Astrocyte (in vitro differentiated cells and primary cell): ENCODE measurements at regions not wholly inside any gene's neighbourhood (a gene's known extent, or its start where the extent isn't known, plus 50 kb on each side); places are given as distances from the start of the nearest gene placed in this dataset.
A peak's percentile ranks its signal among the peaks of the same experiment; 100 is the strongest.

Experiments
- DNase-seq: peaks from one replicate; pipeline ENCODE4 v3.0.0-alpha.2; 2010; ENCODE audit warnings: low read depth
- FAIRE-seq: peaks from 2 replicates; lab custom pipeline; 2011; peaks lifted over from hg19 to GRCh38; lab: Jason Lieb, UNC
- H2AFZ ChIP-seq: 2 replicates; pipeline ENCODE4 v1.6.0; 2012; ENCODE audit warnings: low read depth, low read length, inconsistent platforms
- H3K27ac ChIP-seq: 2 replicates; pipeline ENCODE4 v1.5.1; 2011; ENCODE audit warnings: low read depth, low read length, inconsistent platforms
- H3K27me3 ChIP-seq: 2 replicates; pipeline ENCODE4 v1.6.0; 2011; ENCODE audit warnings: low read length, inconsistent platforms; ENCODE audit not compliant: insufficient read depth
- H3K36me3 ChIP-seq: 2 replicates; pipeline ENCODE4 v1.5.1; 2011; ENCODE audit warnings: low read length, inconsistent platforms; ENCODE audit not compliant: insufficient read depth
- H3K4me1 ChIP-seq: 2 replicates; pipeline ENCODE4 v1.5.1; 2011; ENCODE audit warnings: low read length, inconsistent platforms; ENCODE audit not compliant: insufficient read depth
- H3K4me2 ChIP-seq: 2 replicates; pipeline ENCODE4 v1.6.0; 2012; ENCODE audit warnings: low read length, inconsistent platforms
- H3K4me3 ChIP-seq: 2 replicates; pipeline ENCODE4 v1.5.1; 2011; ENCODE audit warnings: low read depth, mild to moderate bottlenecking, low read length, inconsistent platforms; ENCODE audit not compliant: insufficient read depth
- H3K79me2 ChIP-seq: 2 replicates; pipeline ENCODE4 v1.6.0; 2012; ENCODE audit warnings: mild to moderate bottlenecking, low read length, inconsistent platforms; ENCODE audit not compliant: insufficient read depth
- H3K9ac ChIP-seq: 2 replicates; pipeline ENCODE4 v1.6.0; 2012; ENCODE audit warnings: mild to moderate bottlenecking, low read length, inconsistent platforms
- H3K9me3 ChIP-seq: 2 replicates; pipeline ENCODE4 v1.5.1; 2012; ENCODE audit warnings: low read depth, mild to moderate bottlenecking, low read length, inconsistent platforms; ENCODE audit not compliant: insufficient read depth
- H4K20me1 ChIP-seq: 2 replicates; pipeline ENCODE4 v1.6.0; 2012; ENCODE audit warnings: low read length, inconsistent platforms; ENCODE audit not compliant: insufficient read depth
- H3K27ac Mint-ChIP-seq: one replicate; pipeline ENCODE4 v1.8.0; 2021; ENCODE audit warnings: mild to moderate bottlenecking, mixed read lengths; ENCODE audit not compliant: unreplicated experiment
- H3K27me3 Mint-ChIP-seq: one replicate; pipeline ENCODE4 v1.8.0; 2021; ENCODE audit warnings: low read depth, mixed read lengths; ENCODE audit not compliant: unreplicated experiment
- H3K36me3 Mint-ChIP-seq: one replicate; pipeline ENCODE4 v1.8.0; 2021; ENCODE audit warnings: low read depth, mixed read lengths; ENCODE audit not compliant: unreplicated experiment
- H3K4me1 Mint-ChIP-seq: one replicate; pipeline ENCODE4 v1.8.0; 2021; ENCODE audit warnings: low read depth, mixed read lengths; ENCODE audit not compliant: unreplicated experiment
- H3K4me3 Mint-ChIP-seq: one replicate; pipeline ENCODE4 v1.8.0; 2021; ENCODE audit warnings: mild to moderate bottlenecking, moderate library complexity, mixed read lengths; ENCODE audit not compliant: unreplicated experiment
- H3K9me3 Mint-ChIP-seq: one replicate; pipeline ENCODE4 v1.8.0; 2021; ENCODE audit warnings: mild to moderate bottlenecking, mixed read lengths; ENCODE audit not compliant: unreplicated experiment
- EZH2 ChIP-seq: IDR thresholded peaks from 2 replicates; pipeline ENCODE4 v1.6.1; 2012; ENCODE audit warnings: mild to moderate bottlenecking, low read length, inconsistent platforms; ENCODE audit not compliant: insufficient read depth
- TF ChIP-seq, protein P1 (sequence below): IDR thresholded peaks from 2 replicates; pipeline ENCODE4 v1.5.1; 2011; ENCODE audit warnings: low read depth, mild to moderate bottlenecking, inconsistent platforms, low read length, moderate library complexity; ENCODE audit not compliant: insufficient read depth

DNA sequence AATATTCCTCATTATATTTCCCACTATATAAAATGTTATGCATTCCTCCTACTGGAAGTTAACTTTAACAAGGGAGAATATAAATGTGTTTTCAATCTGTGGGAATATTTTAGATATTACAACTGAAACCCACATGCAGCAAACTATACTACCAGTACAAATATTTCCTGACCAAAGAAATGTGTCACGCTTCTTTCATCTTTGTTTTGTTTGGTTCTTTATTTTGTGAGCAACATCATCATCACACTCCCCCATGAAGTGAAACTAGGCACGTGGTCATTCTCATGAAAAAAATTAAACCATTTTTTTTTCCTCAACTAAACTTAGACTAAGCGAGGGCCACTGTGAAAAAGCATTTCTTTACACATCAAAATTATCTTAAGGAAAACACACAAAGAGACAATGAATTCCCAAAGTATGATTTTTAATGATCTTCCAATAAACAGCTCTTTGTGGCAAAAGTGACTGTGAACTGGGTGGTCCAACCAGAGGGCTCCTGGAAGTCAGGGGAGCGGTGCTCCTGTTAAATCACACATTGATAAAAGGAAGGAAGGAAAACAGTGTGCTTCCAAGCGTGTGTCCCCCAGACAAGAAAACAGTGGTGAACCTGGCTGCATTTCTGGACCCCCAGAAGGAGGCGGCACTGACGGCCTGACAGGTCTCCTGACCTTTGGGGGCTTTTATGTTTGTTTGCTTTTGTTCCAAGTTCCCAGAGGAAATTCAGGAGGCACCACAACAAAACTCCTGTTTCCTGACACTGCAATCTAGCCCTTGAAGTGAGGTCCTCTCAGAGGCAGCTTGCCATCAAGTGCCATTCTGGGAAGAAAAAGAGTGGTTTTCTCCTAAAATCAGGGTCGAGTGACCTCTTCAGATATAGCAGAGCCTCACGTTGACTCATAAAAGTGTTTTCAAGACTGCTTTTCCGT is 166.8 kb upstream of the FOXQ1 start:
- Mint-ChIP-seq H3K9me3 (peaks cover 1% of the 10 kb centered on the region), H3K36me3 (no peaks in the 10 kb centered on the region), H3K4me3 (no peak overlapping the region), H3K4me1 (no peaks in the 10 kb centered on the region), H3K27ac (no peak overlapping the region), H3K27me3 (peaks cover 27% of the 10 kb centered on the region)
- DNase-seq = peak; percentile 32
- Histone ChIP-seq H3K4me2 (peak overlapping the region; percentile 36), H3K4me1 (peaks cover 17% of the 10 kb centered on the region), H3K79me2 (no peaks in the 10 kb centered on the region), H3K9me3 (no peaks in the 10 kb centered on the region), H3K4me3 (peak overlapping the region; percentile 2), H3K27me3 (peaks cover 3% of the 10 kb centered on the region), H3K36me3 (no peaks in the 10 kb centered on the region), H3K9ac (peak overlapping the region; percentile 46), H4K20me1 (no peaks in the 10 kb centered on the region), H3K27ac (peak overlapping the region; percentile 75), H2AFZ (no peak overlapping the region)
- FAIRE-seq = no peak
- no peak for TF ChIP-seq EZH2
- TF ChIP-seq, protein P1, sequence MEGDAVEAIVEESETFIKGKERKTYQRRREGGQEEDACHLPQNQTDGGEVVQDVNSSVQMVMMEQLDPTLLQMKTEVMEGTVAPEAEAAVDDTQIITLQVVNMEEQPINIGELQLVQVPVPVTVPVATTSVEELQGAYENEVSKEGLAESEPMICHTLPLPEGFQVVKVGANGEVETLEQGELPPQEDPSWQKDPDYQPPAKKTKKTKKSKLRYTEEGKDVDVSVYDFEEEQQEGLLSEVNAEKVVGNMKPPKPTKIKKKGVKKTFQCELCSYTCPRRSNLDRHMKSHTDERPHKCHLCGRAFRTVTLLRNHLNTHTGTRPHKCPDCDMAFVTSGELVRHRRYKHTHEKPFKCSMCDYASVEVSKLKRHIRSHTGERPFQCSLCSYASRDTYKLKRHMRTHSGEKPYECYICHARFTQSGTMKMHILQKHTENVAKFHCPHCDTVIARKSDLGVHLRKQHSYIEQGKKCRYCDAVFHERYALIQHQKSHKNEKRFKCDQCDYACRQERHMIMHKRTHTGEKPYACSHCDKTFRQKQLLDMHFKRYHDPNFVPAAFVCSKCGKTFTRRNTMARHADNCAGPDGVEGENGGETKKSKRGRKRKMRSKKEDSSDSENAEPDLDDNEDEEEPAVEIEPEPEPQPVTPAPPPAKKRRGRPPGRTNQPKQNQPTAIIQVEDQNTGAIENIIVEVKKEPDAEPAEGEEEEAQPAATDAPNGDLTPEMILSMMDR = no peak

DNA sequence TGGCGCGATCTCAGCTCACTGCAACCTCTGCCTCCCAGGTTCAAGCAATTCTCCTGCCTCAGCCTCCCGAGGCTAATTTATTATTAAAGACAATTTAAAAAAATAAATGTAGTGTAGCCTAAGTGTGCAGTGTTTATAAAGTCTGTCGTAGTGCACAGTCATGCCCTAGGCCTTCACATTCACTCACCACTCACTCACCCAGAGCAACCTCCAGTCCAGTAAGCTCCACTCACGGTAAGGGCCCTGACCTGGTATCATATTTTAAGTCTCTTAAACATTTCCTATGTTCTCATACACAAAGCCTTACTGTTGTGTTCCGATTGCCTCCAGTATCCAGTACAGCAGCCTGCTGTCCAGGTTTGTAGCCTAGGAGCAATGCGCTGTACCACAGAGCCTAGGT is 168.2 kb upstream of the FOXQ1 start:
- FAIRE-seq (no peak), DNase-seq (peak; percentile 19)
- H3K4me1 ChIP-seq = peaks cover 17% of the 10 kb centered on the region
- H2AFZ ChIP-seq = no peak overlapping the region
- H3K27ac Mint-ChIP-seq = no peak overlapping the region
- no peaks in the 10 kb centered on the region for H3K4me1 Mint-ChIP-seq
- no peaks in the 10 kb centered on the region for H3K36me3 ChIP-seq
- H4K20me1 ChIP-seq = no peaks in the 10 kb centered on the region
- no peaks in the 10 kb centered on the region for H3K79me2 ChIP-seq
- H3K9me3 Mint-ChIP-seq = peaks cover 5% of the 10 kb centered on the region
- H3K9me3 ChIP-seq = no peaks in the 10 kb centered on the region
- peak overlapping the region; percentile 62 for H3K27ac ChIP-seq
- H3K4me3 ChIP-seq = no peak overlapping the region
- TF ChIP-seq EZH2 = no peak
- TF ChIP-seq, protein P1 = no peak
- peaks cover 3% of the 10 kb centered on the region for H3K27me3 ChIP-seq
- H3K9ac ChIP-seq = no peak overlapping the region
- H3K27me3 Mint-ChIP-seq = peaks cover 20% of the 10 kb centered on the region
- no peaks in the 10 kb centered on the region for H3K36me3 Mint-ChIP-seq
- peak overlapping the region; percentile 36 for H3K4me2 ChIP-seq
- H3K4me3 Mint-ChIP-seq = no peak overlapping the region
